Stomach (tissue), 8 donors: ENCODE measurements at regions not wholly inside any gene's neighbourhood (a gene's known extent, or its start where the extent isn't known, plus 50 kb on each side); places are given as distances from the start of the nearest gene placed in this dataset.

ENCODE experiments used
- DNase-seq, 2 donors: peaks; one replicate each; pipeline versions ENCODE4 v3.0.0 to v3.0.0-alpha.2; 2013 to 2019
- H3K27ac ChIP-seq, 5 donors: fragments of 200-600 bp in 4 of 5; sonication (generic) in 4 of 5; one replicate each; pipeline ENCODE4 v1.5.1; 2013 to 2019; ENCODE audit warnings: mild to moderate bottlenecking in 1 of 5, moderate library complexity in 1 of 5
- H3K27me3 ChIP-seq, 3 donors: fragments of 200-600 bp; sonication (generic); one replicate each; pipeline ENCODE4 v1.5.1; 2017 to 2019; ENCODE audit warnings: mixed run types in 1 of 3
- H3K36me3 ChIP-seq, 4 donors: fragments of 200-600 bp; sonication (generic); 1 replicate in 3 of 4; 2 replicates in 1 of 4; pipeline ENCODE4 v1.5.1; 2016 to 2019
- H3K4me1 ChIP-seq, 4 donors: fragments of 200-600 bp; sonication (generic); one replicate each; pipeline ENCODE4 v1.5.1; 2016 to 2019
- H3K4me3 ChIP-seq, 4 donors: fragments of 200-600 bp; sonication (generic) in 3 of 4; one replicate each; pipeline ENCODE4 v1.5.1; 2016 to 2019; ENCODE audit warnings: mild to moderate bottlenecking in 1 of 4
- H3K9me3 ChIP-seq, 4 donors: fragments of 200-600 bp; sonication (generic); one replicate each; pipeline ENCODE4 v1.5.1; 2016 to 2019
- CTCF ChIP-seq, 7 experiments: fragments of 450-650 bp in 4 of 7; fragments of 200-600 bp in 3 of 7; sonication (generic) in 3 of 7; IDR thresholded peaks; one replicate each; pipeline ENCODE4 v1.5.1; 2016 to 2019; ENCODE audit warnings: antibody characterized with exemption in 7 of 7, control low read depth in 2 of 7, mild to moderate bottlenecking in 1 of 7
- EP300 ChIP-seq: sonication (generic); formaldehyde crosslinking; IDR thresholded peaks from one replicate; pipeline ENCODE4 v1.6.1; 2017; ENCODE audit warnings: antibody characterized with exemption
- POLR2A ChIP-seq, 4 donors: fragments of 450-650 bp; IDR thresholded peaks; one replicate each; pipeline ENCODE4 v1.6.1; 2016; ENCODE audit warnings: antibody characterized with exemption in 4 of 4, control low read depth in 2 of 4, mild to moderate bottlenecking in 1 of 4, moderate library complexity in 1 of 4
- POLR2AphosphoS5 ChIP-seq, 3 donors: sonication (generic); formaldehyde crosslinking; IDR thresholded peaks; one replicate each; pipeline ENCODE4 v1.6.1; 2016; ENCODE audit warnings: antibody characterized with exemption in 3 of 3
- WGBS, 5 donors: extraction: QIAGEN DNeasy Blood & Tissue Kit in 3 of 5; methylation state at CpG; one replicate each; pipeline versions ENCODE4 v1.1.5 to v1.1.7; 2013 to 2018; 5-methylcytosine and 5-hydroxymethylcytosine counted together
- intact Hi-C: fragments of 100-400 bp; cut with DNase I; formaldehyde crosslinking; loops from one replicate; pipeline ENCODE4 v1.15.1; 2023; ENCODE audit warnings: low total_unique reads
- donor health status: healthy with polysubstance abuse.
- donor health status: Bipolar disorder and iron deficiency.
- donor health status: healthy.

GRCh38 chr3:180359061-180359952, 242.7 kb upstream of the TTC14 start:
- H3K9me3 ChIP-seq = no peaks in the 10 kb centered on the region
- no peaks in the 10 kb centered on the region for H3K4me1 ChIP-seq
- WGBS, 5 donors = 80 to 88% (median 84%) methylated on average over 4 of the region's 4 CpGs
- no peak for DNase-seq
- no peaks in the 10 kb centered on the region for H3K36me3 ChIP-seq
- H3K4me3 ChIP-seq = no peak overlapping the region
- intact Hi-C loops = no loop called here
- TF ChIP-seq EP300 (no peak), POLR2AphosphoS5 (IDR thresholded peaks at IDR 0.05) (no peak), CTCF (IDR thresholded peaks at IDR 0.05) (no peak), POLR2A (IDR thresholded peaks at IDR 0.05) (no peak)
- no peaks in the 10 kb centered on the region for H3K27me3 ChIP-seq
- no peak overlapping the region for H3K27ac ChIP-seq

GRCh38 chr3:180359953-180360279, 242.0 kb upstream of the TTC14 start:
- no peak for DNase-seq
- 11 to 25% (median 20%) methylated on average over 2 of the region's 2 CpGs for WGBS, 5 donors
- Histone ChIP-seq H3K4me3 (no peak overlapping the region), H3K36me3 (no peaks in the 10 kb centered on the region), H3K4me1 (no peaks in the 10 kb centered on the region), H3K9me3 (no peaks in the 10 kb centered on the region), H3K27ac (no peak overlapping the region), H3K27me3 (no peaks in the 10 kb centered on the region)
- TF ChIP-seq POLR2AphosphoS5 (IDR thresholded peaks at IDR 0.05) (no peak), CTCF (IDR thresholded peaks at IDR 0.05) (no peak), POLR2A (IDR thresholded peaks at IDR 0.05) (no peak), EP300 (no peak)
- intact Hi-C loops = no loop called here

- Histone ChIP-seq H3K4me3 (no peak overlapping the region), H3K27ac (no peak overlapping the region), H3K9me3 (peaks cover 0 to 11% (median 5%) of the 10 kb centered on the region in 4 donors), H3K27me3 (no peaks in the 10 kb centered on the region), H3K4me1 (no peaks in the 10 kb centered on the region), H3K36me3 (no peaks in the 10 kb centered on the region)
- intact Hi-C loops = no loop called here
- no peak for DNase-seq
- TF ChIP-seq EP300 = no peak
- no peak for TF ChIP-seq POLR2AphosphoS5 (IDR thresholded peaks at IDR 0.05)
- no peak for TF ChIP-seq POLR2A (IDR thresholded peaks at IDR 0.05)
- no peak for TF ChIP-seq CTCF (IDR thresholded peaks at IDR 0.05)
Observed at GRCh38 chr3:180362081-180362480, 239.9 kb upstream of the TTC14 start.

- H3K9me3 ChIP-seq = peaks cover 0 to 7% (median 3%) of the 10 kb centered on the region in 4 donors
- H3K36me3 ChIP-seq = no peaks in the 10 kb centered on the region
- TF ChIP-seq EP300 (no peak), CTCF (IDR thresholded peaks at IDR 0.05) (no peak)
- intact Hi-C loops = no loop called here
- 50 to 77% (median 60%) methylated on average over 3 of the region's 3 CpGs for WGBS, 5 donors
- no peak for DNase-seq
- H3K27ac ChIP-seq = no peak overlapping the region
- H3K4me3 ChIP-seq = no peak overlapping the region
- H3K4me1 ChIP-seq = no peaks in the 10 kb centered on the region
- H3K27me3 ChIP-seq = no peaks in the 10 kb centered on the region
Observed at GRCh38 chr3:180375831-180376230, 226.1 kb upstream of the TTC14 start.
